K562 (cell line): ENCODE measurements at regions not wholly inside any gene's neighbourhood (a gene's known extent, or its start where the extent isn't known, plus 50 kb on each side); places are given as distances from the start of the nearest gene placed in this dataset.

Experiments used
- ATAC-seq: fragments of 200-7000 bp; cut with Tn5 transposase; 3 replicates; pipeline ENCODE4 v1.9.1; 2020; ENCODE audit warnings: moderate library complexity
- BruUV-seq: library from RNA; stranded (reverse); fragments of 400-500 nt; replicated peaks from 2 replicates; lab custom pipeline; 2021; lab: Mats Ljungman, UMichigan
- CTCF ChIA-PET: fragments of 300-600 bp; formaldehyde crosslinking; extraction: SDS; loops from one replicate; lab custom pipeline; 2021; ENCODE audit warnings: low intra/inter-chr PET ratio; lab: Yijun Ruan, JAX
- POLR2A ChIA-PET: fragments of 300-600, 350-650 bp; sonication (Branson Sonifier 250); formaldehyde crosslinking; extraction: SDS; loops from one replicate; lab custom pipeline; 2021; ENCODE audit warnings: antibody characterized with exemption, inconsistent platforms; lab: Yijun Ruan, JAX
- DNase-seq, 4 experiments: peaks; one replicate each; pipeline versions ENCODE4 v3.0.0 to v3.0.0-alpha.2; 2011 to 2018; ENCODE audit warnings: low spot score in 3 of 4, mixed read lengths in 3 of 4; ENCODE audit errors: extremely low read depth in 1 of 4
- FAIRE-seq: peaks from 2 replicates; lab custom pipeline; 2011; peaks lifted over from hg19 to GRCh38; lab: Jason Lieb, UNC
- H2AFZ ChIP-seq: 2 replicates; pipeline ENCODE4 v1.6.0; 2011; ENCODE audit warnings: low read depth, low read length, control low read depth, inconsistent platforms
- H3K27ac ChIP-seq: fragments of 200-600 bp; 3 replicates; pipeline ENCODE4 v1.8.0; 2011; ENCODE audit warnings: low read depth, mild to moderate bottlenecking, control low read depth, inconsistent platforms, low read length, moderate library complexity, mixed read lengths; ENCODE audit errors: extremely low read depth
- H3K27me3 ChIP-seq, 2 experiments: fragments of 300-600 bp in 1 of 2; 2 replicates in 1 of 2; 3 replicates in 1 of 2; pipeline versions ENCODE4 v1.6.0 to v1.8.0; 2011; ENCODE audit warnings: inconsistent platforms in 2 of 2, low read length in 2 of 2, mild to moderate bottlenecking in 1 of 2, mixed read lengths in 1 of 2, moderate library complexity in 1 of 2; ENCODE audit not compliant: control insufficient read depth in 2 of 2, insufficient read depth in 2 of 2
- H3K36me3 ChIP-seq: fragments of 300-600 bp; 3 replicates; pipeline ENCODE4 v1.8.0; 2011; ENCODE audit warnings: mild to moderate bottlenecking, low read length, inconsistent platforms; ENCODE audit not compliant: control insufficient read depth, insufficient read depth
- H3K4me1 ChIP-seq, 2 experiments: fragments of 200-600 bp in 1 of 2; replicated peaks in 1 of 2; 2 replicates in 1 of 2; 3 replicates in 1 of 2; pipeline versions ENCODE4 v1.5.1 to v1.8.0; 2011; ENCODE audit warnings: inconsistent platforms in 2 of 2, low read length in 2 of 2, mild to moderate bottlenecking in 1 of 2, mixed read lengths in 1 of 2, moderate library complexity in 1 of 2; ENCODE audit not compliant: control insufficient read depth in 2 of 2, insufficient read depth in 2 of 2
- H3K4me2 ChIP-seq: 2 replicates; pipeline ENCODE4 v1.6.1; 2011; ENCODE audit warnings: low read length, control low read depth, inconsistent platforms, mixed read lengths; ENCODE audit not compliant: insufficient read depth
- H3K4me3 ChIP-seq: fragments of 200-600 bp; sonication (generic), shearing (Covaris generic); 2 replicates; pipeline ENCODE4 v1.5.1; 2016; ENCODE audit warnings: control low read depth, inconsistent platforms
- H3K79me2 ChIP-seq: fragments of 200-600 bp; 3 replicates; pipeline ENCODE4 v1.8.0; 2011; ENCODE audit warnings: low read length, inconsistent platforms; ENCODE audit not compliant: control insufficient read depth, insufficient read depth
- H3K9ac ChIP-seq, 2 experiments: 2 replicates each; pipeline versions ENCODE4 v1.6.0 to v1.6.1; 2011; ENCODE audit warnings: low read depth in 2 of 2, low read length in 2 of 2, control low read depth in 1 of 2, inconsistent platforms in 1 of 2, mild to moderate bottlenecking in 1 of 2, mixed read lengths in 1 of 2; ENCODE audit not compliant: insufficient read depth in 1 of 2
- H3K9me1 ChIP-seq: one replicate; pipeline ENCODE4 v1.6.0; 2011; ENCODE audit warnings: inconsistent platforms, mild to moderate bottlenecking, low read length, moderate library complexity; ENCODE audit not compliant: control insufficient read depth, insufficient read depth
- H3K9me3 ChIP-seq: replicated peaks from 2 replicates; pipeline ENCODE4 v1.5.1; 2011; ENCODE audit warnings: low read depth, low read length, inconsistent platforms; ENCODE audit not compliant: control insufficient read depth, insufficient read depth
- H4K20me1 ChIP-seq: replicated peaks from 2 replicates; pipeline ENCODE4 v1.6.1; 2011; ENCODE audit warnings: low read length, inconsistent platforms, mixed read lengths; ENCODE audit not compliant: control insufficient read depth, insufficient read depth
- BCOR ChIP-seq: fragments of 450-650 bp; IDR thresholded peaks from 2 replicates; pipeline ENCODE4 v1.6.1; 2016
- CHD4 ChIP-seq: fragments of 200-600 bp; sonication (generic); IDR thresholded peaks from 3 replicates; pipeline ENCODE4 v1.6.1; 2012; ENCODE audit warnings: low read depth, mild to moderate bottlenecking, mixed read lengths, low read length, inconsistent platforms; ENCODE audit not compliant: insufficient read depth, insufficient replicate concordance, poor library complexity, severe bottlenecking
- HNRNPL ChIP-seq: fragments of 200-400 bp; formaldehyde crosslinking; IDR thresholded peaks from 2 replicates; pipeline ENCODE4 v1.6.1; 2017; ENCODE audit warnings: low read depth, mild to moderate bottlenecking, low read length
- JUND ChIP-seq, 2 experiments: IDR thresholded peaks; 2 replicates in 1 of 2; 3 replicates in 1 of 2; pipeline ENCODE4 v1.6.1; 2011; ENCODE audit warnings: borderline replicate concordance in 2 of 2, low read depth in 2 of 2, low read length in 2 of 2, improper control_type of control experiment in 1 of 2, missing biosample characterization in 1 of 2, missing genetic modification characterization in 1 of 2, missing genetic modification reagents in 1 of 2
- NCOA2 ChIP-seq, 2 experiments: fragments of 450-650 bp; IDR thresholded peaks; 2 replicates each; pipeline ENCODE4 v1.6.1; 2018; ENCODE audit warnings: mild to moderate bottlenecking in 2 of 2, moderate library complexity in 1 of 2; ENCODE audit not compliant: partially characterized antibody in 2 of 2
- SMAD2 ChIP-seq: fragments of 150-350 bp; IDR thresholded peaks from 2 replicates; pipeline ENCODE4 v1.6.1; 2014; ENCODE audit warnings: low read depth, mild to moderate bottlenecking, low read length
- TAL1 ChIP-seq: fragments of 450-650 bp; IDR thresholded peaks from 2 replicates; pipeline ENCODE4 v1.6.1; 2016; ENCODE audit warnings: mild to moderate bottlenecking
- ZNF324 ChIP-seq: fragments of 250-450 bp; sonication (Bioruptor Pico); IDR thresholded peaks from 2 replicates; pipeline ENCODE4 v1.4.0; 2020; ENCODE audit warnings: mild to moderate bottlenecking
- WGBS: fragments of 100-300 bp; shearing (Covaris generic); methylation state at CpG from one replicate; pipeline ENCODE4 v1.1.6; 2016; ENCODE audit warnings: low coverage, mixed read lengths; ENCODE audit not compliant: insufficient coverage; ENCODE audit errors: missing lambda C conversion rate; 5-methylcytosine and 5-hydroxymethylcytosine counted together
- in situ Hi-C: fragments of 300-500 bp; cut with MboI; formaldehyde crosslinking; loops from 4 replicates; pipeline ENCODE4 v1.15.0; 2018; ENCODE audit warnings: inconsistent platforms, mixed read lengths
- intact Hi-C: fragments of 100-400 bp; cut with micrococcal nuclease; formaldehyde crosslinking; loops from 2 replicates; pipeline ENCODE4 v1.14.2; 2022
- TF ChIP-seq, protein P1 (sequence below): sonication (generic); formaldehyde crosslinking; IDR thresholded peaks from 2 replicates; pipeline ENCODE4 v1.8.0; 2022; ENCODE audit warnings: mild to moderate bottlenecking, missing genetic modification reagents

DNA sequence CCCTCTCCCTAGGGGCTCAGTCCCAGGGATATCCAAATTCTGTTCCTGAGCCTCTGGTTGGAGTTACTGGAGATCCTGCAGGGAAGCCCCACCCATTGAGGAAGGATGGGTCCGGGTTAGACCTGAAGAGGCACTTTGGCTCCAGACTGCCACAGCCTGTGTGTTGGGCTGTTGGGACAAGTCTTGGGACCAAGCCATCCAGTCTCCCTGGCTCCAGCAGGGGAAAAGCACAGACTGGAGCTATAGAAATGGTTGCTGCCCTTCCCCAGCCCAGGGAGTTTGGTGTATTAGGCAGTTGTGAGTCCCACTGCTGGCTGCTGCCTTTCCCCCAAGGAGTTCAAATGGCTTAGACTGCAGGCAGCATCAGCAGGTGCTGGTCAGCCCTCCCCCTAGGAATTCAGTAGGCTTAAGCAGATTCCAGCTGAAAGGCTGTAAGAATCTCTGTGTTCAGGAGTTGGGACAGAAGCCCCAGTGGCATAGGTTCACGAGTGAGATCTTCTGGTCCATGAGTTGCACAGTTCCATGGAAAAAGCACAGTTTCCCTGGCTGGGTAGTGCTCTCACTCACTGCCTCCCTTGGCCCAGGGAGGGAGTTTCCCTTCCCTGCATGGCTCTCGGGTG is 344.0 kb upstream of the EPHA5 start:
- WGBS = 3% methylated on average over 3 of the region's 3 CpGs
- in situ Hi-C loops (no loop called here), intact Hi-C loops (no loop called here)
- H3K36me3 ChIP-seq = no peaks in the 10 kb centered on the region
- H3K9me1 ChIP-seq = no peaks in the 10 kb centered on the region
- BruUV-seq = no TSS peak
- no peak for DNase-seq
- no peak for ATAC-seq
- no peak overlapping the region for H3K9ac ChIP-seq
- CTCF ChIA-PET = no interaction called here
- H3K4me3 ChIP-seq = no peak overlapping the region
- POLR2A ChIA-PET = no interaction called here
- H3K27ac ChIP-seq = no peak overlapping the region
- H3K4me1 ChIP-seq = no peaks in the 10 kb centered on the region
- H3K9me3 ChIP-seq = no peaks in the 10 kb centered on the region
- no peaks in the 10 kb centered on the region for H4K20me1 ChIP-seq
- no peak overlapping the region for H2AFZ ChIP-seq
- no peak for FAIRE-seq
- TF ChIP-seq ZNF324 (CRISPR knock-in tag) (no peak), NCOA2 (IDR thresholded peaks at IDR 0.05; ENCODE audit: partially characterized antibody in 2 of 2) (no peak), BCOR (no peak), SMAD2 (no peak), TAL1 (no peak)
- H3K27me3 ChIP-seq = no peaks in the 10 kb centered on the region
- H3K4me2 ChIP-seq = no peak overlapping the region
- H3K79me2 ChIP-seq = no peaks in the 10 kb centered on the region

DNA sequence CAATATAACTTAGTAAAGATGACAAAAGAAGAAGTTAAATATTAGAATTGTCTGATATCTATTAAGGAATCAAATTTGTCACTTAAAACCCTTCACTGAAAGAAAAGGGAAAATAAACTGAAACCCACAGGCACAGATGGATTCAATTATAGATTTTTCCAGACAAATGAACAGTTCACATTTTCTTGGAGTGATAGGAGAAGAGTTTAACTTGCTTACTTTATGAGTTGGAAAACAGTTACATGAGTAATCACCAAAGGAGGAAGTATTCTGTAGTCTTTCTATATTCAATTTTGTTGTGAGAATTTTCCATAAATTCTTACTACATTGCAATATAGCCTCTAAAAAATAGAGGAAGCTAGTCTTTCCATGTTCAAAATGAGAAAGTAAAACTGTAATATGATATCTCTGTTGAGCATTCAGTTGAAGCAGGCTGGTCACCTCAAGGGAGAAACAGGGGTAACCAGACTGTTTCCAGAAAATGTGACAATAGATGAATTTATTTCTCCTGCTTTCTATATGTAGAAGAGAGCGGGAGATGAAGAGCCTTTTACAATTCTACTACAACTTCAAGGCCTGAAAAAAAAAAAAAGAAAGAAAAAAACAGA is 330.3 kb upstream of the EPHA5 start:
- no CpG with 5 or more reads among the region's 1 CpG for WGBS
- intact Hi-C loops (no loop called here), in situ Hi-C loops (no loop called here)
- Histone ChIP-seq H3K9me3 (0 out of 2 replicates have a peak, but pooled peaks cover 2% of the 10 kb centered on the region), H3K27me3 (no peaks in the 10 kb centered on the region), H4K20me1 (no peaks in the 10 kb centered on the region), H3K9me1 (no peaks in the 10 kb centered on the region), H2AFZ (no peak overlapping the region), H3K9ac (no peak overlapping the region), H3K36me3 (no peaks in the 10 kb centered on the region), H3K79me2 (no peaks in the 10 kb centered on the region), H3K4me2 (no peak overlapping the region), H3K27ac (no peak overlapping the region), H3K4me1 (no peaks in the 10 kb centered on the region), H3K4me3 (no peak overlapping the region)
- ChIA-PET CTCF (no interaction called here), POLR2A (no interaction called here)
- no peak for FAIRE-seq
- no TSS peak for BruUV-seq
- ATAC-seq = no peak
- no peak for DNase-seq
- TF ChIP-seq, protein P1, sequence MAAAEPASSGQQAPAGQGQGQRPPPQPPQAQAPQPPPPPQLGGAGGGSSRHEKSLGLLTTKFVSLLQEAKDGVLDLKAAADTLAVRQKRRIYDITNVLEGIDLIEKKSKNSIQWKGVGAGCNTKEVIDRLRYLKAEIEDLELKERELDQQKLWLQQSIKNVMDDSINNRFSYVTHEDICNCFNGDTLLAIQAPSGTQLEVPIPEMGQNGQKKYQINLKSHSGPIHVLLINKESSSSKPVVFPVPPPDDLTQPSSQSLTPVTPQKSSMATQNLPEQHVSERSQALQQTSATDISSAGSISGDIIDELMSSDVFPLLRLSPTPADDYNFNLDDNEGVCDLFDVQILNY = no peak
- TF ChIP-seq HNRNPL = no peak
- no peak for TF ChIP-seq CHD4
- no peak for TF ChIP-seq JUND (IDR thresholded peaks at IDR 0.05; ENCODE audit: borderline replicate concordance, low read depth, low read length)
- no peak for TF ChIP-seq JUND (tag; IDR thresholded peaks at IDR 0.05; ENCODE audit: borderline replicate concordance, low read depth, low read length)
